ENCODE measurements at regions not wholly inside any gene's neighbourhood (a gene's known extent, or its start where the extent isn't known, plus 50 kb on each side); places are given as distances from the start of the nearest gene placed in this dataset.
"Not testable (repeated sequence)": the region's sequence is repeated elsewhere in the genome, so short reads cannot be mapped to it uniquely, and the experiment has no call there.

- not testable (repeated sequence) for H3K36me3 ChIP-seq (ENCODE audit: control insufficient read depth, low read length); H3F3A ChIP-seq (ENCODE audit: control insufficient read depth, insufficient read depth); H3K9me3 ChIP-seq (ENCODE audit: control insufficient read depth, insufficient read depth, low read length); H3K4me2 ChIP-seq (ENCODE audit: low read length); H3K27ac ChIP-seq (ENCODE audit: low read depth, low read length); H3K9me2 ChIP-seq (replicated peaks; ENCODE audit: control insufficient read depth, low read length); H3K79me2 ChIP-seq (ENCODE audit: control insufficient read depth, low read length); H3K4me3 ChIP-seq (ENCODE audit: low read length); H4K20me1 ChIP-seq (ENCODE audit: control insufficient read depth, insufficient read depth, low read depth, low read length); H3K27me3 ChIP-seq (ENCODE audit: control insufficient read depth, low read length); H3K4me1 ChIP-seq (ENCODE audit: control insufficient read depth, low read length)
Observed at GRCh38 chr22:11017108-11017507, 4510.9 kb upstream of the OR11H1 start.

GRCh38 chr22:11020522-11020921 is 4507.5 kb upstream of the OR11H1 start:
- not testable (repeated sequence) for H3K27me3 ChIP-seq (ENCODE audit: control insufficient read depth, low read length); H3K4me1 ChIP-seq (ENCODE audit: control insufficient read depth, low read length); H3K36me3 ChIP-seq (ENCODE audit: control insufficient read depth, low read length); H3K4me3 ChIP-seq (ENCODE audit: low read length); H3F3A ChIP-seq (ENCODE audit: control insufficient read depth, insufficient read depth); H3K4me2 ChIP-seq (ENCODE audit: low read length); H4K20me1 ChIP-seq (ENCODE audit: control insufficient read depth, insufficient read depth, low read depth, low read length); H3K27ac ChIP-seq (ENCODE audit: low read depth, low read length); H3K9me3 ChIP-seq (ENCODE audit: control insufficient read depth, insufficient read depth, low read length); H3K79me2 ChIP-seq (ENCODE audit: control insufficient read depth, low read length); H3K9me2 ChIP-seq (replicated peaks; ENCODE audit: control insufficient read depth, low read length)

GRCh38 chr22:11026541-11026940 is 4501.5 kb upstream of the OR11H1 start:
- not testable (repeated sequence) for H3K4me3 ChIP-seq (ENCODE audit: low read length); H3K79me2 ChIP-seq (ENCODE audit: control insufficient read depth, low read length); H4K20me1 ChIP-seq (ENCODE audit: control insufficient read depth, insufficient read depth, low read depth, low read length); H3K36me3 ChIP-seq (ENCODE audit: control insufficient read depth, low read length); H3K9me2 ChIP-seq (replicated peaks; ENCODE audit: control insufficient read depth, low read length); H3K4me1 ChIP-seq (ENCODE audit: control insufficient read depth, low read length); H3K27ac ChIP-seq (ENCODE audit: low read depth, low read length); H3F3A ChIP-seq (ENCODE audit: control insufficient read depth, insufficient read depth); H3K27me3 ChIP-seq (ENCODE audit: control insufficient read depth, low read length); H3K4me2 ChIP-seq (ENCODE audit: low read length)
- peaks cover 22% of the 10 kb centered on the region; the same call in 1 of the 2 replicates for H3K9me3 ChIP-seq (ENCODE audit: control insufficient read depth, insufficient read depth, low read length)

- H3K27me3 ChIP-seq (ENCODE audit: control insufficient read depth, low read length); H3K9me2 ChIP-seq (replicated peaks; ENCODE audit: control insufficient read depth, low read length); H3K4me2 ChIP-seq (ENCODE audit: low read length); H4K20me1 ChIP-seq (ENCODE audit: control insufficient read depth, insufficient read depth, low read depth, low read length); H3K27ac ChIP-seq (ENCODE audit: low read depth, low read length); H3K4me1 ChIP-seq (ENCODE audit: control insufficient read depth, low read length); H3K36me3 ChIP-seq (ENCODE audit: control insufficient read depth, low read length); H3K79me2 ChIP-seq (ENCODE audit: control insufficient read depth, low read length); H3F3A ChIP-seq (ENCODE audit: control insufficient read depth, insufficient read depth); H3K4me3 ChIP-seq (ENCODE audit: low read length): not testable (repeated sequence)
- H3K9me3 ChIP-seq (ENCODE audit: control insufficient read depth, insufficient read depth, low read length) = peaks cover 27% of the 10 kb centered on the region
Observed at GRCh38 chr22:11027064-11027463, 4500.9 kb upstream of the OR11H1 start.

GRCh38 chr22:11027532-11027931 is 4500.5 kb upstream of the OR11H1 start:
- not testable (repeated sequence) for H3K27me3 ChIP-seq (ENCODE audit: control insufficient read depth, low read length); H3K79me2 ChIP-seq (ENCODE audit: control insufficient read depth, low read length); H3K4me2 ChIP-seq (ENCODE audit: low read length); H3K27ac ChIP-seq (ENCODE audit: low read depth, low read length); H3K9me2 ChIP-seq (replicated peaks; ENCODE audit: control insufficient read depth, low read length); H3K4me3 ChIP-seq (ENCODE audit: low read length); H3K4me1 ChIP-seq (ENCODE audit: control insufficient read depth, low read length); H3F3A ChIP-seq (ENCODE audit: control insufficient read depth, insufficient read depth); H3K36me3 ChIP-seq (ENCODE audit: control insufficient read depth, low read length); H4K20me1 ChIP-seq (ENCODE audit: control insufficient read depth, insufficient read depth, low read depth, low read length)
- H3K9me3 ChIP-seq (ENCODE audit: control insufficient read depth, insufficient read depth, low read length) = peaks cover 29% of the 10 kb centered on the region

GRCh38 chr22:11028180-11028579 is 4499.8 kb upstream of the OR11H1 start:
- not testable (repeated sequence) for H3K4me1 ChIP-seq (ENCODE audit: control insufficient read depth, low read length); H3K79me2 ChIP-seq (ENCODE audit: control insufficient read depth, low read length); H3F3A ChIP-seq (ENCODE audit: control insufficient read depth, insufficient read depth); H3K36me3 ChIP-seq (ENCODE audit: control insufficient read depth, low read length); H3K4me3 ChIP-seq (ENCODE audit: low read length); H3K4me2 ChIP-seq (ENCODE audit: low read length); H3K9me2 ChIP-seq (replicated peaks; ENCODE audit: control insufficient read depth, low read length); H4K20me1 ChIP-seq (ENCODE audit: control insufficient read depth, insufficient read depth, low read depth, low read length); H3K27me3 ChIP-seq (ENCODE audit: control insufficient read depth, low read length); H3K27ac ChIP-seq (ENCODE audit: low read depth, low read length)
- H3K9me3 ChIP-seq (ENCODE audit: control insufficient read depth, insufficient read depth, low read length) = peaks cover 31% of the 10 kb centered on the region

- H3K4me1 ChIP-seq (ENCODE audit: control insufficient read depth, low read length); H3K79me2 ChIP-seq (ENCODE audit: control insufficient read depth, low read length); H3K36me3 ChIP-seq (ENCODE audit: control insufficient read depth, low read length); H3K27ac ChIP-seq (ENCODE audit: low read depth, low read length); H4K20me1 ChIP-seq (ENCODE audit: control insufficient read depth, insufficient read depth, low read depth, low read length); H3K9me2 ChIP-seq (replicated peaks; ENCODE audit: control insufficient read depth, low read length); H3K4me3 ChIP-seq (ENCODE audit: low read length); H3F3A ChIP-seq (ENCODE audit: control insufficient read depth, insufficient read depth); H3K27me3 ChIP-seq (ENCODE audit: control insufficient read depth, low read length); H3K4me2 ChIP-seq (ENCODE audit: low read length): not testable (repeated sequence)
- H3K9me3 ChIP-seq (ENCODE audit: control insufficient read depth, insufficient read depth, low read length) = peaks cover 40% of the 10 kb centered on the region
Observed at GRCh38 chr22:11029534-11029933, 4498.5 kb upstream of the OR11H1 start.

- H3K4me1 ChIP-seq (ENCODE audit: control insufficient read depth, low read length); H4K20me1 ChIP-seq (ENCODE audit: control insufficient read depth, insufficient read depth, low read depth, low read length); H3K4me2 ChIP-seq (ENCODE audit: low read length); H3K27me3 ChIP-seq (ENCODE audit: control insufficient read depth, low read length); H3K9me2 ChIP-seq (replicated peaks; ENCODE audit: control insufficient read depth, low read length); H3K4me3 ChIP-seq (ENCODE audit: low read length); H3K27ac ChIP-seq (ENCODE audit: low read depth, low read length); H3K79me2 ChIP-seq (ENCODE audit: control insufficient read depth, low read length); H3K36me3 ChIP-seq (ENCODE audit: control insufficient read depth, low read length); H3F3A ChIP-seq (ENCODE audit: control insufficient read depth, insufficient read depth): not testable (repeated sequence)
- H3K9me3 ChIP-seq (ENCODE audit: control insufficient read depth, insufficient read depth, low read length) = peaks cover 45% of the 10 kb centered on the region
Observed at GRCh38 chr22:11029967-11030366, 4498.0 kb upstream of the OR11H1 start.
